ENCODE measurements at regions not wholly inside any gene's neighbourhood (a gene's known extent, or its start where the extent isn't known, plus 50 kb on each side); places are given as distances from the start of the nearest gene placed in this dataset.

DNA sequence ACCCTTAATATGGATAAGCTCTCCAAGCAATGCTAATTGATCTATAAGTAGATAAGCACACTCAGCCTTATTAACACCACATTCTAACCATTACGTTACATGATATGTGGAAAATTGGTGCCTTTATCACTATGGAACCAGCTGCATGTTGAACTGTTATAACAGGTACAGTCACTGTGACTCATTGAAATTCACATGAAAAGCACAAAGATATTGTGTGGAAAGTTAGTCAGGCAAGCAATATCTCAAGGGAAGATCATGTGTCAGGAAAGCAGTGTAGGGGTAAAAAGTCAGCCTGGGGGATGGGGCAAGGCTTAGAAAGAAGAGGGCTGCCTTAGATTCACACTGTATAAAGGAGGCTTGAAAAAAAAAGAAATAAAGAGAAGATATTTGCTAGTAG, 313.7 kb upstream of the SMIM31 start:
- no peak for DNase-seq

- no peak for DNase-seq
Measured at GRCh38 chr4:164441109-164441508, 312.8 kb upstream of the SMIM31 start.

- DNase-seq = no peak
Measured at GRCh38 chr4:164442180-164442579, 311.8 kb upstream of the SMIM31 start.

DNA sequence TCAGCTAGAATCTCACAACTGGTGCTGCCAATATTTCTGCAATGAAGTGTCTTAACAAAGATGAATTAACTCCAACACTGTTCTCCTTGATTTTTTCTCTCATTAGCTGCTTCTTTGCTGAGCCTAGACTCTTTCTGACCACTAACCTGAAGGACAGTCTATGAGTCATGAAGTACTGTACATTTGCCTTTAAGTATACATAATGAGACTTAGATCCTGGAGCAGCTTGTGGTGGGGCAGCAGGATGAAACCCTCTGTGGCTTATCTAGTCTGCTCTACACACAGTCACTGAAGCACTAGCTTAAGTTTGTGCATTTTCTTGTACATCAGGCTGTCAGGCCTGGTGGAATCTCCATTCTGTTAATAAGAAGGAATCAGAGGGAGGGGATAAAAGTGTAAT, 307.4 kb upstream of the SMIM31 start:
- DNase-seq = no peak

DNA sequence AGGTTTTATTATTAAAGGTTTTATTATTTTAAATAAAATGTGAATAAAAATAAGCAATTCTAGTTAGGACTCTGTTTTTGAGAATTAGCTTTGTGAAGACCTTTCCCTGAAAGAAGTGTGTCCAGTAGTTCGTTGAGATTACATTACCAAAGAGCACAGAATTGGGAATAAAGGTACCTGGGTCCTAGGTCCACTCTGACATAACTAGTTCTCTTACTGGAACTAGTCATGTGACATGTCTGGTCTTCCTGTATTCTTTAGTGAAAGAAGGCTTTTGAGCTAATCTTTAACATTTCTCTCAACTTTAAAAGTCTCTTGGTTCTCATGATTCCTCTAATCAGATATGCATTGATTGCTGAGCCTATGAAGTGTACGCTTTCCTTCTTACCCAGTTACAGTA, 292.0 kb upstream of the SMIM31 start:
- no peak for DNase-seq

DNA sequence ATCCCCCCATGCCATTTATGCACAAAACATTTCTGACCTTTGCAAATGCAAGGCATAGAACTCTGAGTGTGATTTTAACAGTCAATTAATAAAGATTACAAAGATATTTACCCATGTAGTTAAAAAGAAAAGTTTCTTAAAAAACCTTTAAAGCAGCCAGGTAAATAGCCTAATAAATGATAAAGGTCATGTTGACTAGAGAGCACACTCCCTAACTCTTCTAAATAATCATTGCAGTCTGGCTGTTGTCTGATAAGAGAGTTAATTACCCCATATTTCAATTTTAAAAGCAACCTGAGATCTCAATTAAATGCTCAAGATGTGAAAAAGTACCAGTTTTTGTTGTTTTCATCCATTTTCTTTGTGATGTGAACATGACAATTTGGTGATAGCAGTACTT, 291.5 kb upstream of the SMIM31 start:
- no peak for DNase-seq

DNA sequence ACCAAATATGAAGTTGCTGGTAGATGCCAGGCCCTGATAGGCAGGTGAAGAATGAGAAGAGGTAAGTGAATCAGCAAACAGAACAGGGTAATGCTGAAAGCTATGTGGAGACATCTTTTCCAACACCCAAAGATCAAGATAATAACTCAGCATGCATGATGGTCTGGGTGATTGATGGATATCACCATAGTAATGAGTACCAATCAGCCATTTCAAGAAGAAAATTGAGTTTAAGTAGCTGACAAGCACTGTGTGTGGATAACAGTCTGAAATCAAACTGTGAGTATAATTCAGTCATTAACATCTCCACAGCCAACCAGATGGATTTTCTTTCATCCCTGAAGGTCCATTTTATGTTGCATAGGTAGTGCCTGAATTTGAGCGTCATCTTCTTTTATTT, 289.6 kb upstream of the SMIM31 start:
- DNase-seq = no peak

- no peak for DNase-seq
Measured at GRCh38 chr4:164467493-164467892, 286.4 kb upstream of the SMIM31 start.

GRCh38 chr4:164481306-164482091, 272.4 kb upstream of the SMIM31 start:
- no peak for DNase-seq

DNA sequence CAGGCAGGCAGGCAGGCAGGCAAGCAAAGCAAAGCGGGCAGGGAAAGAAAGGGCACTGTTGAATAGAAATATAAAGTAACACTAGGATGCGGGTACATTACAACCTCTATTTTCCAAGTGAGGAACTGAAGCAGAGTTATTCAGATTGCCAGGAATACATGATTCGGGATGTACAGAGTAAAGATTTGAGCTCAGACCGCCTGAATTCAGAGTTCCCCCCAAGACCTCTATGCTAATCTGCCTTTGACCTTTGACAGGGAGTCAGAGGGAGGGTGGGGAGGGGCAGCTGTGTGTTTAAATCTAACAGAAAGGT, 271.9 kb upstream of the SMIM31 start:
- no peak for DNase-seq

GRCh38 chr4:164482758-164483157, 271.2 kb upstream of the SMIM31 start:
- DNase-seq = no peak

DNA sequence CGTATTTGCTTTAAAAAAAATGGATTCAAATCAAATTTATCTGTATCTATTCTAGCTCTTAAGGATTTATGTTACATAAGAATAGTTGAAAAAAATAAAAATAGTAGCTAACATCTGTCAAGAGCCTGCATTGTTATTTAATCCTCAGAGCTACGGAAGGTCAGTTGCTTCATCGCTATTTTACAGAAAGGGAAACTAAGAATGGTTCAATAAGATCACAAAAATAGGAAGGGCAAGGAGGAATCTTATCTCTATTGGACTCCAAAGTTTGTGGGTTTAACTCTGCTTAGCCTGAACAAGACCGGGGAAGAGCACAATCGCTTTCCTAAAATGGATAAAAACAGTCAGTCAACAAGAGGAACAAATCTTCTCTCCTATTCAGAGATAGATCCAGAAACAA, 270.2 kb upstream of the SMIM31 start:
- no peak for DNase-seq

GRCh38 chr4:164484551-164484950, 269.4 kb upstream of the SMIM31 start:
- DNase-seq = no peak

DNA sequence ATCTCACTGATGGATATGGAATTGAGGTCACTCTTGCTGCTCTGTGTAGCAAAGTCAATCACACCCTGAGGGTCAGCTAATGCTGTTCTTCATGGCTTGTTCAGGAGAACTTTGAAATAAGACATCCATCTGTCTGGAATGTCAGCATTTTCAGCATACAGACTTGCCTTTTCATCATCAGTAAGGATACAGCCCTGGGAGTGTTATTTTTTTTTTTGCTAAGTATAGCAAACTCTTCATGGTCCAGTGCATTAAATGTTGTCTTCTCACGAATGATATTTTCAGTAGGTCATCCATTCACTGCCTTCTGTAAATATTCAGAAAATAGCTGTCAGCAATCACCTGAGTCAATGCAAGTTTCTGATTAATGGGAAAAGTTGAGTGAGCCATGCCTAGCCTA, 268.8 kb upstream of the SMIM31 start:
- no peak for DNase-seq

DNA sequence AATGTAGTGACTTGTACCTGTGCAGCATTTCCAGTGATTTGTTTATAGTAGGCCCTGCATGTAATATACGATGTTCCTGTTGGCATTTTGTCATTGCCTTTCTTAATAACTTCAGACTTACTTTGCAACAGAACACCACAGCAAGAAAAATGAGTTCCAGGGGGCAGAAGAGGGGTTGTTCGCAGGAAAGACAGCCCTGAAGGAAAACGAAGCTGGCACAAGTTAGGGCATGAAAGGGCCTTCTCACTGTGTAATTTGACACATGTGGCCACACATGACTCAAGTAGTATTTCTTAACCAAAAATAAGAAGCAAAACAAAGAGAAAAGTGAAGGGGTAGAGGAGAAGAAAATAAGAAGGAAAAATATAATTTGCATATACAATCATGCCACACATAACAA, 265.8 kb upstream of the SMIM31 start:
- DNase-seq = no peak

- no peak for DNase-seq
Measured at GRCh38 chr4:164501074-164501473, 252.9 kb upstream of the SMIM31 start.

DNA sequence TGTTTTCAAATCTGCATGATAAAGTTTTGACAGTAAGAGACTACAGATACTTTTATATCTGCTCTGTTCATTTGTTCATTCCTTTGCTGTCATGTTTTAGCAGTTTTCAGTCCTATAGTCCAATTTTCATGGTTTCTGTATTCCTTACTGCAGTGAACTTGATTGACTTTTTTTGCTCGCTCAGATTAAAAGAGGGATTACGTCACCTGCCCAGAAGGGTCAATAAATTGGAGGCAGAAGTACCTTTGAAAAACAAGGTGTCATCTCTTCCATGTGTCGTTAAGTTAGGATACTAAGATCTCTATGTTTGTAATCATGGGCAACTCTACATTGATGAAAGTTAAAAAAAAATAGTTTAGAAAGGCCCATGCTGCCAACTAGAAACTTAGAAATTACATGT, 250.1 kb upstream of the SMIM31 start:
- DNase-seq = no peak

GRCh38 chr4:164508097-164508496, 245.8 kb upstream of the SMIM31 start:
- DNase-seq = no peak

GRCh38 chr4:164508771-164509170, 245.2 kb upstream of the SMIM31 start:
- DNase-seq = no peak

GRCh38 chr4:164509951-164510350, 244.0 kb upstream of the SMIM31 start:
- no peak for DNase-seq

DNA sequence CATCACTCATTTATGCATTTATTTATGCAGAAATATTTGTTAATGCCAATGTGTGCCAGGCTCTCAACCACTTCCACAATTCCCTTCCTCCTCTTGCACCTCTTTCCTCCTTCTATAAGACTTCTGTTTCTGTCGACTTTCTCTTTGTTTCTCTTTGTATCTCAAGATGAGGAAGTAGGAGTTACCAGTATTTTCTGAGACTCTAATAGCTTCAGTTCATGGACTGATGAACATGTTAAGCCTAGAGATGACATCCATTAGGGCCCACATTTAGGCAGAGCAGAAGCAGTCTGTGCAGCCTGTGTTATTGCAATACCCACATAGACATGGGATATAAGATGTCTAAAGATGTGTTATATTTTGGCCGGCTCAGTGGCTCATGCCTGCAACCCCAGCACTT, 241.8 kb upstream of the SMIM31 start:
- DNase-seq = no peak

DNA sequence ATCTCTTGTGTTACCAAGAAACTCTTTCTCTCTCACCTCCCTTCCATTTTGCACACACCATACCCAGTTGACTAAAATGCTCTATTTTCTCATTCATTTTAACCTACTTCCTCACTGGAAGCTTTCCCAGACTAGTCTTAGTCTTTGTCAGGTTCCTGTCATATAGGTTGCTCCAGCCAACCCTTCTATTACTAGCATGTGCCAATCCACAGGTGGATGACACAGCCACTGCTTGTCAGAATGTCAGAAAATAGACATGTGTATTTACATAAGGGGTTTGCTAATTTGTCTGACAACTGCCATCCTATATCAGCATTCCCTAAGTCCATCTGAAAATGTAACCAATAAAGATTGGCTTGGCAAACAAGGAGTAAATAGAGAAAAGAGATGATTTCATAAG, 239.2 kb upstream of the SMIM31 start:
- DNase-seq = no peak

GRCh38 chr4:164524789-164525188, 229.1 kb upstream of the SMIM31 start:
- no peak for DNase-seq

GRCh38 chr4:164526933-164527583, 226.9 kb upstream of the SMIM31 start:
- no peak for DNase-seq

DNA sequence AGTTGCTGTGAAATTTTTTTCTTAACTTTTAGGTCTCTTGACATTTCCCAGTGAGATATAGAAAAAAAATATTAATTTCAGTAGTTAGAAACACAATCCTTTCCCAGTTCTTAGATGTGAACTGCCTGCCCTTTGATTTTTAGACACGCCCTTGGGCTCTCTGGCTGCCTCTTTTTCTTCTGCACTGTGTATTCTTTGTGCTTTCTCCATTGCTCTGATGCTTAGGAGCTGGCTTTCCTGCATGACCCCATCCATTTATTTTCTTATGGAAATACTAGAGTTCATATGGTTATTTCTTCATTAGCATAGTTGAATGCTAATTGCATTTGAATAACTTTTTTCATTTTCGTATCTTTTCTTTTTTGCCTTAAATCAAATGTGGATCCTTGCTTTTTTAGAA, 224.9 kb upstream of the SMIM31 start:
- DNase-seq = no peak
